Activated T-helper 1 cell treated with anti-CD3 and anti-CD28 coated beads, Interleukin-2, amount 50 U/mL, for 16 hours (primary cell): ENCODE measurements at regions not wholly inside any gene's neighbourhood (a gene's known extent, or its start where the extent isn't known, plus 50 kb on each side); places are given as distances from the start of the nearest gene placed in this dataset.

Experiments
- DNase-seq, 2 donors: peaks; one replicate each; pipeline ENCODE4 v3.0.0-alpha.2; 2020; ENCODE audit warnings: low read depth in 1 of 2, low spot score in 1 of 2

- DNase-seq: no peak
Observed at GRCh38 chr15:94177112-94177511, 54.2 kb upstream of the MCTP2 start.

- no peak for DNase-seq
Observed at GRCh38 chr15:94175420-94175819, 55.9 kb upstream of the MCTP2 start.

- no peak for DNase-seq
Observed at GRCh38 chr15:94174399-94174802, 57.0 kb upstream of the MCTP2 start.

GRCh38 chr15:94168250-94168649, 63.1 kb upstream of the MCTP2 start:
- DNase-seq: no peak

- DNase-seq: no peak
Observed at GRCh38 chr15:94164971-94165370, 66.4 kb upstream of the MCTP2 start.

GRCh38 chr15:94164202-94164807, 67.1 kb upstream of the MCTP2 start:
- DNase-seq: peak in 1 of 2 donors; percentile 22

- no peak for DNase-seq
Observed at GRCh38 chr15:94162939-94163338, 68.4 kb upstream of the MCTP2 start.

- DNase-seq: no peak
Observed at GRCh38 chr15:94154255-94154654, 77.1 kb upstream of the MCTP2 start.

GRCh38 chr15:94145046-94145445, 86.3 kb upstream of the MCTP2 start:
- no peak for DNase-seq

GRCh38 chr15:94141802-94142201, 89.6 kb upstream of the MCTP2 start:
- no peak for DNase-seq

GRCh38 chr15:94135486-94136147, 95.7 kb upstream of the MCTP2 start:
- no peak for DNase-seq

GRCh38 chr15:94131875-94132274, 99.5 kb upstream of the MCTP2 start:
- DNase-seq: no peak

- no peak for DNase-seq
Observed at GRCh38 chr15:94130504-94130903, 100.9 kb upstream of the MCTP2 start.

GRCh38 chr15:94127006-94127405, 104.4 kb upstream of the MCTP2 start:
- no peak for DNase-seq

GRCh38 chr15:94125698-94126097, 105.7 kb upstream of the MCTP2 start:
- no peak for DNase-seq

GRCh38 chr15:94125156-94125555, 106.2 kb upstream of the MCTP2 start:
- DNase-seq: no peak

GRCh38 chr15:94122516-94122915, 108.8 kb upstream of the MCTP2 start:
- no peak for DNase-seq

GRCh38 chr15:94119923-94120775, 111.2 kb upstream of the MCTP2 start:
- DNase-seq: no peak

GRCh38 chr15:94119298-94119811, 112.0 kb upstream of the MCTP2 start:
- DNase-seq: no peak

- no peak for DNase-seq
Observed at GRCh38 chr15:94110476-94111130, 120.8 kb upstream of the MCTP2 start.

- DNase-seq: no peak
Observed at GRCh38 chr15:94107652-94108051, 123.7 kb upstream of the MCTP2 start.
